ENCODE measurements at regions not wholly inside any gene's neighbourhood (a gene's known extent, or its start where the extent isn't known, plus 50 kb on each side); places are given as distances from the start of the nearest gene placed in this dataset.

DNA sequence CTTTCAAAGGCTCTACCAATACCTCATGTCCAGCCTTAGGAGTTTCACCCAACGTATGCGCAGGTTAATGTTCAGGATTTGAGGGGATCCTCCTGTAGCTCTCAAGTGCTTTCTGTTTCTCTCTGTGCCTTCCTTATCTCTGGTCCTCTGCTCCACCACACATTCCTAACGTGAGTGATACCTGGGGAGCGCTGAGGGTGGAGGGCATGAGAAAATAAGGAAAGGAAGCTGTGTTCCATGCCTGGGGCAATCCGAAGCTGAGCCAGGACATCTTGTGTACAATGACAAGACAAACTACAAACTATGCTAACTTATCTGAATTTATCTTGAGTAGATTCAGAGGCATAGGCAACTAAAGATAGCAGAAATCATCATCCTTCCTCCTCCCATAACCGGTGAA, 136.4 kb downstream of the SST start:
- Histone ChIP-seq H3K36me3 (ENCODE audit: control insufficient read depth, insufficient read depth, low read length) (no peaks in the 10 kb centered on the region), H3K27me3 (ENCODE audit: control insufficient read depth, insufficient read depth, low read length) (no peaks in the 10 kb centered on the region), H3K4me3 (ENCODE audit: low read depth, low read length) (no peak overlapping the region), H3K9me3 (ENCODE audit: control insufficient read depth, low read length) (no peaks in the 10 kb centered on the region), H3K9ac (no peak overlapping the region), H3K27ac (no peak overlapping the region), H3K79me2 (no peaks in the 10 kb centered on the region), H3K4me2 (ENCODE audit: low read length) (no peak overlapping the region), H3K4me1 (no peaks in the 10 kb centered on the region), H2AFZ (no peak overlapping the region)
- TF ChIP-seq, protein P1, sequence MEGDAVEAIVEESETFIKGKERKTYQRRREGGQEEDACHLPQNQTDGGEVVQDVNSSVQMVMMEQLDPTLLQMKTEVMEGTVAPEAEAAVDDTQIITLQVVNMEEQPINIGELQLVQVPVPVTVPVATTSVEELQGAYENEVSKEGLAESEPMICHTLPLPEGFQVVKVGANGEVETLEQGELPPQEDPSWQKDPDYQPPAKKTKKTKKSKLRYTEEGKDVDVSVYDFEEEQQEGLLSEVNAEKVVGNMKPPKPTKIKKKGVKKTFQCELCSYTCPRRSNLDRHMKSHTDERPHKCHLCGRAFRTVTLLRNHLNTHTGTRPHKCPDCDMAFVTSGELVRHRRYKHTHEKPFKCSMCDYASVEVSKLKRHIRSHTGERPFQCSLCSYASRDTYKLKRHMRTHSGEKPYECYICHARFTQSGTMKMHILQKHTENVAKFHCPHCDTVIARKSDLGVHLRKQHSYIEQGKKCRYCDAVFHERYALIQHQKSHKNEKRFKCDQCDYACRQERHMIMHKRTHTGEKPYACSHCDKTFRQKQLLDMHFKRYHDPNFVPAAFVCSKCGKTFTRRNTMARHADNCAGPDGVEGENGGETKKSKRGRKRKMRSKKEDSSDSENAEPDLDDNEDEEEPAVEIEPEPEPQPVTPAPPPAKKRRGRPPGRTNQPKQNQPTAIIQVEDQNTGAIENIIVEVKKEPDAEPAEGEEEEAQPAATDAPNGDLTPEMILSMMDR (IDR thresholded peaks at IDR 0.05): no peak

DNA sequence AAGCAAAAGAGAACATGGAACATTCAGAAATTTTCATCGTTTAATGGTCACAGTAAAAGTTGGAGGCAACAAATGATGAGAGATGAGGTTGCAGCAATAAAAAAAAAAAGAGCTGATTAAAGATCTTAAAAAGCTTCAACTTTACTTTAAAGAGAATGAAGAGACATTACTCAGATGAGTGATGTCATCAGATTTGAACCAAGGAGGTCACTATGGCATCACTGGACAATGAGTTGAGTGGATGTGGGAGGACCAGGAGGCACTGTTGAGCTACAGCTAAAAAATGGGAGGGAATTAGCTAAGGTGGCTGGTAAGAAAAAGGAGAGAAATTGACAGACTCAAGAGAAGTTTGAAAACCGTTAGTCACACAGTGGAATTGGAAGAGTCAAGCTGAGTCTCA, 138.4 kb downstream of the SST start:
- H3K4me3 ChIP-seq (ENCODE audit: low read depth, low read length): no peak overlapping the region
- TF ChIP-seq, protein P1 (IDR thresholded peaks at IDR 0.05): no peak
- no peak overlapping the region for H3K9ac ChIP-seq
- no peak overlapping the region for H3K27ac ChIP-seq
- no peaks in the 10 kb centered on the region for H3K79me2 ChIP-seq
- H3K4me2 ChIP-seq (ENCODE audit: low read length): no peak overlapping the region
- H3K4me1 ChIP-seq: no peaks in the 10 kb centered on the region
- H3K27me3 ChIP-seq (ENCODE audit: control insufficient read depth, insufficient read depth, low read length): no peaks in the 10 kb centered on the region
- no peaks in the 10 kb centered on the region for H3K9me3 ChIP-seq (ENCODE audit: control insufficient read depth, low read length)
- H3K36me3 ChIP-seq (ENCODE audit: control insufficient read depth, insufficient read depth, low read length): no peaks in the 10 kb centered on the region
- H2AFZ ChIP-seq: no peak overlapping the region

DNA sequence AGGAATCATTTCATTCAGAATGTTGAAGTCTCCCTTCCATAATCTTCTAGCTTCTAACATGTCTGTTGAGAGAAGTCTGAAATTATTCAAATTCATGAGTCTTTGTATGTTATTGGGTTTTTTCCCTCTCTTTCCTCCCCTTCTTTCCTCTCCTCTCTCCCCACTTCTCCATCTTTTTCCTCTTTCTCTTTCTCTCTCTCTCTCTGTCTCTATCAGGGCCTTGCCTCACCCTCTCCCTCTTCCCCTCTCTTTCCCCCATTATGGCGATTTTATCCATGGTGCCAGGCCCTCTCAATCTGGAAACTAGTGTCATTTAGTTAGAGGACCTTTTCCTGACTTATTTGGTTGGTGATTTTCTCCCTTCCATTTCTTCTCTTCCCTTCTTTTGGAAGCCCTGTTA, 147.3 kb downstream of the SST start:
- Histone ChIP-seq H3K4me1 (no peaks in the 10 kb centered on the region), H3K36me3 (ENCODE audit: control insufficient read depth, insufficient read depth, low read length) (no peaks in the 10 kb centered on the region), H3K4me2 (ENCODE audit: low read length) (no peak overlapping the region), H3K9ac (no peak overlapping the region), H3K27me3 (ENCODE audit: control insufficient read depth, insufficient read depth, low read length) (no peaks in the 10 kb centered on the region), H3K9me3 (ENCODE audit: control insufficient read depth, low read length) (no peaks in the 10 kb centered on the region), H2AFZ (no peak overlapping the region), H3K79me2 (no peaks in the 10 kb centered on the region), H3K27ac (no peak overlapping the region), H3K4me3 (ENCODE audit: low read depth, low read length) (no peak overlapping the region)
- TF ChIP-seq, protein P1 (IDR thresholded peaks at IDR 0.05): no peak

DNA sequence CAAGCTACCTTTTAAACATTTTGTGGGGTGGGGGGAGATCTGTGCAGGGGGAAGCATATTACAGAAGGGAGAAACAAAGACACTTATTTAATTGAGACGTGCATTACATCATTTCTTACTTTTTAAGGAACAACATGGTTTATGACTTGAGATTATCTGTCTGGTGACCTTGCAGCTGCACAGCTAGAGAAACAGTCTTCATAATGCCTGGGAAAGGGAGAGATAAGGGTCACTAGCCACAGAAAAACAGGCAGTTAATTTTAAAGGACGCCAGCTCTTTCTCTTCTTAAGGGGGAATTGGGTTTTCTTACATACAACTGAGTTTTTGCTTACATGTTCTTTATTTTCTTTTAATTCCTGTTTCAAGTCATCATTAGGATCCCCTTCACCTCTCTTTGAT, 147.9 kb downstream of the SST start:
- no peaks in the 10 kb centered on the region for H3K9me3 ChIP-seq (ENCODE audit: control insufficient read depth, low read length)
- H3K4me2 ChIP-seq (ENCODE audit: low read length): no peak overlapping the region
- TF ChIP-seq, protein P1 (IDR thresholded peaks at IDR 0.05): no peak
- H3K4me3 ChIP-seq (ENCODE audit: low read depth, low read length): no peak overlapping the region
- H2AFZ ChIP-seq: no peak overlapping the region
- H3K9ac ChIP-seq: no peak overlapping the region
- no peaks in the 10 kb centered on the region for H3K4me1 ChIP-seq
- no peaks in the 10 kb centered on the region for H3K36me3 ChIP-seq (ENCODE audit: control insufficient read depth, insufficient read depth, low read length)
- H3K27ac ChIP-seq: no peak overlapping the region
- H3K79me2 ChIP-seq: no peaks in the 10 kb centered on the region
- no peaks in the 10 kb centered on the region for H3K27me3 ChIP-seq (ENCODE audit: control insufficient read depth, insufficient read depth, low read length)

DNA sequence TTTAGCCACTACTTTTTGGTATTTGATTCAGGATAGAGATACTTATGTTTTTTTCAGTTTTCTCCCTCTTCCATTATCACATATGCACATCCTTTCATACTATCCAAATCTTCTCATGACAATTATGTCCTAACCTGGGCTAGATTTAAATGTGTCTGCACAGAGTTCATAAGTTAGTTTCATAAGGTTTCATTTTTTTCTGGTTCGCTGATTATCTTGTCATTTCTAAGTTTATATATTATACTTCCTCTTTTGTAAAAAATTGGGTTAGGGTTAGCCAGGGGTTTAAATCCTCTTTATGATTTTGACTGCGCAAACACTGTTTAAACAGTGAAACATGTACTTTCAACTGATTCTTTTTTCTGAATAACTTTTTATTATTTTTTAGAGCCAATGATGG, 148.6 kb downstream of the SST start:
- TF ChIP-seq, protein P1 (IDR thresholded peaks at IDR 0.05): no peak
- H3K9ac ChIP-seq: no peak overlapping the region
- H2AFZ ChIP-seq: no peak overlapping the region
- no peak overlapping the region for H3K4me3 ChIP-seq (ENCODE audit: low read depth, low read length)
- no peaks in the 10 kb centered on the region for H3K36me3 ChIP-seq (ENCODE audit: control insufficient read depth, insufficient read depth, low read length)
- no peaks in the 10 kb centered on the region for H3K79me2 ChIP-seq
- no peaks in the 10 kb centered on the region for H3K9me3 ChIP-seq (ENCODE audit: control insufficient read depth, low read length)
- no peaks in the 10 kb centered on the region for H3K27me3 ChIP-seq (ENCODE audit: control insufficient read depth, insufficient read depth, low read length)
- no peak overlapping the region for H3K27ac ChIP-seq
- H3K4me2 ChIP-seq (ENCODE audit: low read length): no peak overlapping the region
- H3K4me1 ChIP-seq: no peaks in the 10 kb centered on the region
